Liver (tissue), 3 donors: ENCODE measurements at regions not wholly inside any gene's neighbourhood (a gene's known extent, or its start where the extent isn't known, plus 50 kb on each side); places are given as distances from the start of the nearest gene placed in this dataset.

ENCODE experiments used
- ATF3 ChIP-seq: IDR thresholded peaks from 2 replicates; pipeline ENCODE4 v1.6.1; 2016; ENCODE audit warnings: antibody characterized with exemption
- CTCF ChIP-seq: fragments of 150-350 bp; IDR thresholded peaks from 2 replicates; pipeline ENCODE4 v1.5.1; 2017; ENCODE audit warnings: improper control_type of control experiment, low read depth, low read length; ENCODE audit not compliant: missing input control
- EGR1 ChIP-seq, 2 donors: IDR thresholded peaks; 2 replicates each; pipeline ENCODE4 v1.6.1; 2016 to 2018; ENCODE audit warnings: antibody characterized with exemption in 2 of 2, low read depth in 2 of 2
- FOXA1 ChIP-seq: IDR thresholded peaks from 2 replicates; pipeline ENCODE4 v1.6.1; 2016; ENCODE audit warnings: antibody characterized with exemption
- MAX ChIP-seq: IDR thresholded peaks from 2 replicates; pipeline ENCODE4 v1.6.1; 2016; ENCODE audit warnings: antibody characterized with exemption
- RAD21 ChIP-seq, 2 donors: IDR thresholded peaks; 2 replicates each; pipeline ENCODE4 v1.6.1; 2016; ENCODE audit warnings: antibody characterized with exemption in 2 of 2, mild to moderate bottlenecking in 2 of 2
- REST ChIP-seq: IDR thresholded peaks from 2 replicates; pipeline ENCODE4 v1.6.1; 2016; ENCODE audit warnings: antibody characterized with exemption, mild to moderate bottlenecking
- RXRA ChIP-seq, 2 donors: IDR thresholded peaks; 2 replicates each; pipeline ENCODE4 v1.6.1; 2017 to 2018; ENCODE audit warnings: antibody characterized with exemption in 2 of 2, mild to moderate bottlenecking in 1 of 2
- YY1 ChIP-seq: IDR thresholded peaks from 2 replicates; pipeline ENCODE4 v1.6.1; 2016; ENCODE audit warnings: antibody characterized with exemption, mild to moderate bottlenecking
- donor health status: healthy.
- donor health status: healthy.

- TF ChIP-seq CTCF (no peak), ATF3 (no peak), YY1 (no peak), RXRA (IDR thresholded peaks at IDR 0.05) (no peak), MAX (no peak), FOXA1 (no peak), REST (no peak), EGR1 (IDR thresholded peaks at IDR 0.05; ENCODE audit: low read depth in 2 of 2) (no peak), RAD21 (IDR thresholded peaks at IDR 0.05) (no peak)
Observed at GRCh38 chr5:117236941-117237340, 662.3 kb upstream of the SEMA6A start.
